ENCODE measurements at regions not wholly inside any gene's neighbourhood (a gene's known extent, or its start where the extent isn't known, plus 50 kb on each side); places are given as distances from the start of the nearest gene placed in this dataset.

GRCh38 chr13:103957939-103958338 is 891.7 kb upstream of the SLC10A2 start:
- Mint-ChIP-seq H3K36me3 (ENCODE audit: unreplicated experiment) (no peaks in the 10 kb centered on the region), H3K4me3 (ENCODE audit: unreplicated experiment) (no peak overlapping the region), H3K4me1 (ENCODE audit: low read depth, unreplicated experiment) (peaks cover 2% of the 10 kb centered on the region), H3K9me3 (ENCODE audit: unreplicated experiment) (no peaks in the 10 kb centered on the region), H3K27me3 (ENCODE audit: unreplicated experiment) (no peaks in the 10 kb centered on the region), H3K27ac (ENCODE audit: unreplicated experiment) (no peak overlapping the region)
- no peak for TF ChIP-seq CTCF (IDR thresholded peaks at IDR 0.05; ENCODE audit: partially characterized antibody, unreplicated experiment)
- no peak for DNase-seq

- Mint-ChIP-seq H3K9me3 (ENCODE audit: unreplicated experiment) (no peaks in the 10 kb centered on the region), H3K4me3 (ENCODE audit: unreplicated experiment) (no peak overlapping the region), H3K36me3 (ENCODE audit: unreplicated experiment) (no peaks in the 10 kb centered on the region), H3K27ac (ENCODE audit: unreplicated experiment) (no peak overlapping the region), H3K4me1 (ENCODE audit: low read depth, unreplicated experiment) (peaks cover 2% of the 10 kb centered on the region), H3K27me3 (ENCODE audit: unreplicated experiment) (no peaks in the 10 kb centered on the region)
- no peak for TF ChIP-seq CTCF (IDR thresholded peaks at IDR 0.05; ENCODE audit: partially characterized antibody, unreplicated experiment)
- DNase-seq: no peak
Measured at GRCh38 chr13:103953859-103954258, 887.6 kb upstream of the SLC10A2 start.

GRCh38 chr13:103952183-103952582 is 886.0 kb upstream of the SLC10A2 start:
- H3K27me3 Mint-ChIP-seq (ENCODE audit: unreplicated experiment): no peaks in the 10 kb centered on the region
- no peaks in the 10 kb centered on the region for H3K36me3 Mint-ChIP-seq (ENCODE audit: unreplicated experiment)
- H3K9me3 Mint-ChIP-seq (ENCODE audit: unreplicated experiment): no peaks in the 10 kb centered on the region
- no peak for DNase-seq
- H3K4me1 Mint-ChIP-seq (ENCODE audit: low read depth, unreplicated experiment): peaks cover 2% of the 10 kb centered on the region
- no peak overlapping the region for H3K27ac Mint-ChIP-seq (ENCODE audit: unreplicated experiment)
- no peak overlapping the region for H3K4me3 Mint-ChIP-seq (ENCODE audit: unreplicated experiment)
- no peak for TF ChIP-seq CTCF (IDR thresholded peaks at IDR 0.05; ENCODE audit: partially characterized antibody, unreplicated experiment)

GRCh38 chr13:103948426-103948825 is 882.2 kb upstream of the SLC10A2 start:
- H3K4me3 Mint-ChIP-seq (ENCODE audit: unreplicated experiment): no peak overlapping the region
- TF ChIP-seq CTCF (IDR thresholded peaks at IDR 0.05; ENCODE audit: partially characterized antibody, unreplicated experiment): no peak
- no peak overlapping the region for H3K27ac Mint-ChIP-seq (ENCODE audit: unreplicated experiment)
- H3K27me3 Mint-ChIP-seq (ENCODE audit: unreplicated experiment): no peaks in the 10 kb centered on the region
- no peaks in the 10 kb centered on the region for H3K4me1 Mint-ChIP-seq (ENCODE audit: low read depth, unreplicated experiment)
- DNase-seq: no peak
- H3K9me3 Mint-ChIP-seq (ENCODE audit: unreplicated experiment): no peaks in the 10 kb centered on the region
- no peaks in the 10 kb centered on the region for H3K36me3 Mint-ChIP-seq (ENCODE audit: unreplicated experiment)

GRCh38 chr13:103945836-103946235 is 879.6 kb upstream of the SLC10A2 start:
- no peaks in the 10 kb centered on the region for H3K27me3 Mint-ChIP-seq (ENCODE audit: unreplicated experiment)
- H3K4me3 Mint-ChIP-seq (ENCODE audit: unreplicated experiment): no peak overlapping the region
- no peaks in the 10 kb centered on the region for H3K4me1 Mint-ChIP-seq (ENCODE audit: low read depth, unreplicated experiment)
- no peak for DNase-seq
- H3K27ac Mint-ChIP-seq (ENCODE audit: unreplicated experiment): no peak overlapping the region
- peaks cover under 1% of the 10 kb centered on the region for H3K36me3 Mint-ChIP-seq (ENCODE audit: unreplicated experiment)
- H3K9me3 Mint-ChIP-seq (ENCODE audit: unreplicated experiment): no peaks in the 10 kb centered on the region
- no peak for TF ChIP-seq CTCF (IDR thresholded peaks at IDR 0.05; ENCODE audit: partially characterized antibody, unreplicated experiment)
